BE2C (cell line): ENCODE measurements at regions not wholly inside any gene's neighbourhood (a gene's known extent, or its start where the extent isn't known, plus 50 kb on each side); places are given as distances from the start of the nearest gene placed in this dataset.

Experiments used
- DNase-seq: peaks from one replicate; pipeline ENCODE4 v3.0.0-alpha.2; 2020
- H3K27me3 ChIP-seq: fragments of 250-450 bp; sonication (Bioruptor Pico); 2 replicates; pipeline ENCODE4 v1.5.1; 2020; ENCODE audit warnings: mild to moderate bottlenecking
- H3K36me3 ChIP-seq: fragments of 250-450 bp; sonication (Bioruptor Pico); 2 replicates; pipeline ENCODE4 v1.5.1; 2020; ENCODE audit warnings: mild to moderate bottlenecking
- H3K4me1 ChIP-seq: fragments of 250-450 bp; sonication (Bioruptor Pico); 2 replicates; pipeline ENCODE4 v1.5.1; 2020
- H3K4me3 ChIP-seq: 2 replicates; pipeline ENCODE4 v1.5.1; 2011; ENCODE audit warnings: low read depth, low read length
- H3K9me3 ChIP-seq: fragments of 250-450 bp; sonication (Bioruptor Pico); 2 replicates; pipeline ENCODE4 v1.5.1; 2020
- CTCF ChIP-seq: IDR thresholded peaks from 2 replicates; pipeline ENCODE4 v1.5.1; 2012; ENCODE audit warnings: mild to moderate bottlenecking, low read depth, low read length

GRCh38 chr3:102099913-102100312 is 250.6 kb downstream of the NFKBIZ start:
- Histone ChIP-seq H3K36me3 (no peaks in the 10 kb centered on the region), H3K9me3 (no peaks in the 10 kb centered on the region), H3K27me3 (no peaks in the 10 kb centered on the region), H3K4me3 (no peak overlapping the region), H3K4me1 (no peaks in the 10 kb centered on the region)
- no peak for DNase-seq
- TF ChIP-seq CTCF, result no peak

GRCh38 chr3:102102394-102102793 is 253.1 kb downstream of the NFKBIZ start:
- no peaks in the 10 kb centered on the region for H3K4me1 ChIP-seq
- DNase-seq, result no peak
- H3K36me3 ChIP-seq, result no peaks in the 10 kb centered on the region
- no peaks in the 10 kb centered on the region for H3K9me3 ChIP-seq
- no peak for TF ChIP-seq CTCF
- H3K27me3 ChIP-seq, result no peaks in the 10 kb centered on the region
- no peak overlapping the region for H3K4me3 ChIP-seq

- H3K36me3 ChIP-seq, result no peaks in the 10 kb centered on the region
- no peak overlapping the region for H3K4me3 ChIP-seq
- no peaks in the 10 kb centered on the region; the same call in 1 of the 2 replicates for H3K9me3 ChIP-seq
- H3K27me3 ChIP-seq, result no peaks in the 10 kb centered on the region
- no peak for DNase-seq
- no peak for TF ChIP-seq CTCF
- H3K4me1 ChIP-seq, result no peaks in the 10 kb centered on the region
Measured at GRCh38 chr3:102104033-102104432, 254.7 kb downstream of the NFKBIZ start.

GRCh38 chr3:102105193-102105592 is 255.9 kb downstream of the NFKBIZ start:
- H3K4me1 ChIP-seq, result no peaks in the 10 kb centered on the region
- H3K4me3 ChIP-seq, result no peak overlapping the region
- H3K36me3 ChIP-seq, result no peaks in the 10 kb centered on the region
- no peak for TF ChIP-seq CTCF
- no peaks in the 10 kb centered on the region; the same call in 1 of the 2 replicates for H3K9me3 ChIP-seq
- no peaks in the 10 kb centered on the region for H3K27me3 ChIP-seq
- DNase-seq, result no peak

GRCh38 chr3:102106416-102107097 is 257.2 kb downstream of the NFKBIZ start:
- no peaks in the 10 kb centered on the region for H3K27me3 ChIP-seq
- H3K4me1 ChIP-seq, result no peaks in the 10 kb centered on the region
- no peak overlapping the region for H3K4me3 ChIP-seq
- no peaks in the 10 kb centered on the region for H3K36me3 ChIP-seq
- DNase-seq, result no peak
- H3K9me3 ChIP-seq, result no peaks in the 10 kb centered on the region; the same call in 1 of the 2 replicates
- TF ChIP-seq CTCF, result no peak

- Histone ChIP-seq H3K27me3 (no peaks in the 10 kb centered on the region), H3K9me3 (no peaks in the 10 kb centered on the region; the same call in 1 of the 2 replicates), H3K4me3 (no peak overlapping the region), H3K4me1 (no peaks in the 10 kb centered on the region), H3K36me3 (no peaks in the 10 kb centered on the region)
- no peak for TF ChIP-seq CTCF
- no peak for DNase-seq
Measured at GRCh38 chr3:102112704-102113230, 263.5 kb downstream of the NFKBIZ start.
